HFFc6 (cell line): ENCODE measurements at regions not wholly inside any gene's neighbourhood (a gene's known extent, or its start where the extent isn't known, plus 50 kb on each side); places are given as distances from the start of the nearest gene placed in this dataset.
"Not testable (repeated sequence)": the region's sequence is repeated elsewhere in the genome, so short reads cannot be mapped to it uniquely, and the experiment has no call there.

Source experiments
- DNase-seq: peaks from one replicate; pipeline ENCODE4 v3.0.0-alpha.2; 2018
- H3K27ac Mint-ChIP-seq: 2 replicates; pipeline ENCODE4 v1.8.0; 2020; ENCODE audit warnings: mild to moderate bottlenecking, mixed read lengths
- H3K27me3 Mint-ChIP-seq: 2 replicates; pipeline ENCODE4 v1.8.0; 2021; ENCODE audit warnings: mild to moderate bottlenecking, moderate library complexity, mixed read lengths; ENCODE audit not compliant: insufficient read depth
- H3K36me3 Mint-ChIP-seq: 2 replicates; pipeline ENCODE4 v1.8.0; 2021; ENCODE audit warnings: low read depth, mixed read lengths
- H3K4me1 Mint-ChIP-seq: 2 replicates; pipeline ENCODE4 v1.8.0; 2020; ENCODE audit warnings: low read depth, mixed read lengths
- H3K4me3 Mint-ChIP-seq: 2 replicates; pipeline ENCODE4 v1.8.0; 2020; ENCODE audit warnings: mild to moderate bottlenecking, moderate library complexity, mixed read lengths
- H3K9me3 Mint-ChIP-seq: 2 replicates; pipeline ENCODE4 v1.8.0; 2020; ENCODE audit warnings: mild to moderate bottlenecking, mixed read lengths
- TF ChIP-seq, protein P1 (sequence below): fragments of 200-600 bp; sonication (generic); IDR thresholded peaks from 2 replicates; pipeline ENCODE4 v1.5.0; 2021; ENCODE audit warnings: antibody characterized with exemption, mild to moderate bottlenecking

DNA sequence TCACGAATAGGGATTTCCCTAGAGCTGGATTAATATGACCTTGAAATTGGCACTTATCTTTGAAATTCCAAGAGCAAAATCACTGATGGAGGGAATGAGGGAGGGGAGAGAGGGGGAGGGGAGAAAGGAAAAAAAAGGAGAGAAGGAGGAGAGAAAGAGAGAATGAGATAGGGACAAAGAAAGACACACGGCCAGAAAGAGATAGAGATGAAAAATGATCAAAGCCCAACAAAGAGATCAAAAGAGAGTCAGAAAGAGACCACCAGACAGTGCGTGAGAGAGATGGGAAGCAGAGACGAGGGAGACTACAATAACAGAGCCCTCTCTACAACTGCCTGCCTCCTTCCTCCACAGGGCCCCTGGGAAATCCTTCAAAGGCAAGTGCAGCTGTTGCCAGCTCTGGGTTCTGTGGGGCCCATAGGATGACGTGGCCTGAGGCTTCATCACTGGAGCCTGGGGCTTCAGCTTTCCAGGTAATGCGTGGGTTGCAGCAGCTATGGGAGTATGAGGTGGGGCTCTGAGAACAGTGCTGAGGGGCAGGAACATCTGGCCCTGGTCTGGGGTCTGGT, 58.3 kb upstream of the SHB start:
- Mint-ChIP-seq H3K4me1 (no peaks in the 10 kb centered on the region), H3K36me3 (no peaks in the 10 kb centered on the region), H3K9me3 (no peaks in the 10 kb centered on the region), H3K4me3 (no peak overlapping the region), H3K27ac (no peak overlapping the region), H3K27me3 (peaks cover 23% of the 10 kb centered on the region)
- no peak for DNase-seq
- TF ChIP-seq, protein P1, sequence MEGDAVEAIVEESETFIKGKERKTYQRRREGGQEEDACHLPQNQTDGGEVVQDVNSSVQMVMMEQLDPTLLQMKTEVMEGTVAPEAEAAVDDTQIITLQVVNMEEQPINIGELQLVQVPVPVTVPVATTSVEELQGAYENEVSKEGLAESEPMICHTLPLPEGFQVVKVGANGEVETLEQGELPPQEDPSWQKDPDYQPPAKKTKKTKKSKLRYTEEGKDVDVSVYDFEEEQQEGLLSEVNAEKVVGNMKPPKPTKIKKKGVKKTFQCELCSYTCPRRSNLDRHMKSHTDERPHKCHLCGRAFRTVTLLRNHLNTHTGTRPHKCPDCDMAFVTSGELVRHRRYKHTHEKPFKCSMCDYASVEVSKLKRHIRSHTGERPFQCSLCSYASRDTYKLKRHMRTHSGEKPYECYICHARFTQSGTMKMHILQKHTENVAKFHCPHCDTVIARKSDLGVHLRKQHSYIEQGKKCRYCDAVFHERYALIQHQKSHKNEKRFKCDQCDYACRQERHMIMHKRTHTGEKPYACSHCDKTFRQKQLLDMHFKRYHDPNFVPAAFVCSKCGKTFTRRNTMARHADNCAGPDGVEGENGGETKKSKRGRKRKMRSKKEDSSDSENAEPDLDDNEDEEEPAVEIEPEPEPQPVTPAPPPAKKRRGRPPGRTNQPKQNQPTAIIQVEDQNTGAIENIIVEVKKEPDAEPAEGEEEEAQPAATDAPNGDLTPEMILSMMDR: no peak

DNA sequence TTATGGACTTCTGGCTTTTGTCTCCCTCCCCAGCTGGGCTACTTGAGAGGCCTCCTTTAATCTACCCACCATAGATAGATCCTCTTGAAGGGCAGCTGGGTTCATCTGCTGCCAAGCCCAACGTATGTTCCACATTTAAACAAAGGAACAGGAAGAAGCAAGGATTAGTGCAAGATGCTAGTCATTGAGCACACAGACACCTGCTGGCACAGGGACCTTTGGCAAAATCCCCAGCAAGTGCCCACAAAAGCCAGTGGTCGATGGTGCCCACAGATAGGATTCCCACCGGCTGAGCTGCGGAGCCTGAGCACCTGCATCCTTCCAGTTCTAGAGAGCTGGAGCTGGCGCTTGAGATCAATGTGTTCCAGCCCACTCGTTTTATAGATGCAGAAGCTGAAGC, 57.7 kb upstream of the SHB start:
- H3K36me3 Mint-ChIP-seq: no peaks in the 10 kb centered on the region
- no peak for DNase-seq
- H3K4me1 Mint-ChIP-seq: no peaks in the 10 kb centered on the region
- no peak overlapping the region for H3K4me3 Mint-ChIP-seq
- TF ChIP-seq, protein P1: no peak
- no peak overlapping the region for H3K27ac Mint-ChIP-seq
- no peaks in the 10 kb centered on the region for H3K9me3 Mint-ChIP-seq
- peaks cover 19% of the 10 kb centered on the region for H3K27me3 Mint-ChIP-seq

DNA sequence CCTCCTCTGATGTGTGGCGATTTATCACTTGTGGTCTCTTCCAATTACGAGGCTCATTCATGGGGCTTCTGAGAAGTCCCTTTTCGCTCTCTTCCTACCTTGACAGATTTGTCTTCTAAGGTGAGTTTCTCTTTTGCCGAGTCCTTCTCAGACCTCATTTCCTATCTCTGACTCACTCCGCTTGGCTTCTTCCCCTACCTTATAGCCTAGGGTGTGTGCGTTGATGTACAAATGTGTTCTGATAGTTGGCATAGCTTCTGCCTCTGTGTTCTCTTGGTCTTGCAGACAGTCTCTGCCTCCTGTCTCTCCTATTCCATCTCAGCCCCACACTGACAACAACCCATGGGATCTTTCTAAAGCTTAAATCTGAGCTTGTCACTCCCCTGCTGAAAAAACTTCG, 56.9 kb upstream of the SHB start:
- H3K4me3 Mint-ChIP-seq: no peak overlapping the region
- no peak overlapping the region for H3K27ac Mint-ChIP-seq
- no peak for DNase-seq
- peaks cover 16% of the 10 kb centered on the region for H3K27me3 Mint-ChIP-seq
- TF ChIP-seq, protein P1: no peak
- no peaks in the 10 kb centered on the region for H3K9me3 Mint-ChIP-seq
- no peaks in the 10 kb centered on the region for H3K36me3 Mint-ChIP-seq
- H3K4me1 Mint-ChIP-seq: no peaks in the 10 kb centered on the region

DNA sequence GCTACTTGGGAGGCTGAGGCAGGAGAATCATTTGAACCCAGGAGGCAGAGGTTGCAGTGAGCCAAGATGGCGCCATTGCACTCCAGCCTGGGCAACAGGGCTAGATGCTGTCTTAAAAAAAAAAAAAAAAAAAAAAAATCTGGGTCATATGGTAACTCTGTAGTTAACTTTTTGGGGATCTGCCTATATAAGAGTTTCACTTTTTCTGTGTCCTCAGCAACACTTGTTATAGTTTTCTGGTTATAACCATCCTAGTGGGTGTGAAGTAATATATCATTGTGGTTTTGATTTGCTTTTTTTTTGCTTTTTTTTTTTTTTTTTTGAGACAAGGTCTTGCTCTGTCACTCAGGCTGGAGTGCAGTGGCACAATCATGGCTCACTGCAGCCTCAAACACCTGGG, 54.3 kb upstream of the SHB start:
- H3K27me3 Mint-ChIP-seq: peaks cover 32% of the 10 kb centered on the region
- H3K27ac Mint-ChIP-seq, DNase-seq, H3K36me3 Mint-ChIP-seq, H3K4me1 Mint-ChIP-seq, H3K9me3 Mint-ChIP-seq, H3K4me3 Mint-ChIP-seq: not testable (repeated sequence)

DNA sequence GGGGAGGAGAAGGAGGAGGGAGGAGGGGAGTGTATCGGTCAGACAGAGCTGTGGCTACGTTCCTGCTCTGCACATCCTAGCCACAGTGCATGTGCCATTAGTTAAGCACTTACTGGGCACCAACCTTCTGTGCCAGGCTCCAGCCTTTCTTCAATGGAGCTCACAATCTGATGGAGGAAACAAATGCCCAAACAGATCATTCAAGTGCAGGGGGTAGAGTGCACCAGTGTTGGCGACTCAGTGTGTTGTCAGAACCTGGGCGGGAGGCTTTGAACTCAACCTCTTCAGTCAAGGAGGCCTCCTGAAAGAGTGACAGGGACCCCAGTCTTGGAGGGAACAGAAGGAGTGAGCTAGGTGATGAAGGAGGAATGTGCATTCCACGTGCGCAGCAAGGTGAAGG, 51.9 kb upstream of the SHB start:
- Mint-ChIP-seq H3K27me3 (peaks cover 51% of the 10 kb centered on the region), H3K9me3 (no peaks in the 10 kb centered on the region), H3K36me3 (no peaks in the 10 kb centered on the region), H3K4me1 (no peaks in the 10 kb centered on the region), H3K27ac (no peak overlapping the region), H3K4me3 (no peak overlapping the region)
- DNase-seq: no peak
- TF ChIP-seq, protein P1: no peak

DNA sequence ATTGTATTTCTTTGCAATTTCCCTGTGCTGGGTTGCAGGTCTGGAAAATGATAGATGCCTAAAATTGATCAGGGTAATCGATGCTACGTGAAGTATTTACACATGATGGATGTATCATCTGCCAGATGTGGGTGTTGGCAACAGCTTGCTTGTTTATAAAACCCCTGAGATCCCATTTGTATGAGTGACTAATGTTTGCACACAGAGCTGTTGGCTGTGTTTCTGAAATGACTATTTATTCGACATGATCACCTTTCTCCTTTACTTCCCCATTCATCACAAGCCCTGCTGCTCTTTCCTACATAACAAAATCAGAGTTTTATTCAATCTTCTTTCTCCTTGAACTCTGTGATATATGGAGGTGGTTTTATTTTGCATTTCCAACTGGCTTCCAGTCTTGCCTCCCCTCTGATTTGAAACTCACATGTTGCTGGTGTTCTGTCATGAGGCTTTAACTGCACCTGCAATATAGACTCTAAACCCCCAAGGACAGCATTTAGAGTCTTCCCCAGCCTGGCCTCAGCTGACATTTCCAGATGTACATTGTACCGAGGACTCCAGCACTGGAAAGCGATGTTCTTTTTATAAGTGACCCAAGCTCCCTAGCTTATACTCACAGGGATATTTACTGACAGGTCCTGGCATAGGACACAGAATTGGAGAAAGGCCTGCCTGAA, 50.7 kb upstream of the SHB start:
- Mint-ChIP-seq H3K36me3 (no peaks in the 10 kb centered on the region), H3K27ac (no peak overlapping the region), H3K27me3 (peaks cover 53% of the 10 kb centered on the region), H3K9me3 (no peaks in the 10 kb centered on the region), H3K4me3 (no peak overlapping the region), H3K4me1 (no peaks in the 10 kb centered on the region)
- no peak for DNase-seq
- TF ChIP-seq, protein P1: no peak
